MCF 10A (cell line): ENCODE measurements at regions not wholly inside any gene's neighbourhood (a gene's known extent, or its start where the extent isn't known, plus 50 kb on each side); places are given as distances from the start of the nearest gene placed in this dataset.

Experiments used
- BruUV-seq: library from RNA; stranded (reverse); fragments of 400-500 nt; replicated peaks from 2 replicates; lab custom pipeline; 2021; lab: Mats Ljungman, UMichigan
- CTCF ChIA-PET: fragments of 300-600 bp; sonication (Branson Sonifier 250); formaldehyde crosslinking; extraction: SDS; loops from one replicate; lab custom pipeline; 2021; ENCODE audit warnings: antibody characterized with exemption, inconsistent platforms; lab: Yijun Ruan, JAX
- POLR2A ChIA-PET: fragments of 300-600, 350-650 bp; sonication (Branson Sonifier 250); formaldehyde crosslinking; extraction: SDS; loops from one replicate; lab custom pipeline; 2020; ENCODE audit warnings: antibody characterized with exemption, inconsistent platforms; lab: Yijun Ruan, JAX
- DNase-seq: peaks from one replicate; pipeline ENCODE4 v3.0.0-alpha.2; 2018; ENCODE audit not compliant: unreplicated experiment
- H3K27ac Mint-ChIP-seq: one replicate; pipeline ENCODE4 v1.8.0; 2022; ENCODE audit warnings: mild to moderate bottlenecking, low read depth, mixed read lengths; ENCODE audit not compliant: unreplicated experiment
- H3K27me3 Mint-ChIP-seq: one replicate; pipeline ENCODE4 v1.8.0; 2022; ENCODE audit warnings: mixed read lengths; ENCODE audit not compliant: insufficient read depth, unreplicated experiment
- H3K36me3 Mint-ChIP-seq: one replicate; pipeline ENCODE4 v1.8.0; 2022; ENCODE audit warnings: mild to moderate bottlenecking, moderate library complexity, mixed read lengths; ENCODE audit not compliant: insufficient read depth, unreplicated experiment
- H3K4me1 Mint-ChIP-seq: one replicate; pipeline ENCODE4 v1.8.0; 2022; ENCODE audit warnings: mixed read lengths; ENCODE audit not compliant: insufficient read depth, unreplicated experiment
- H3K4me3 Mint-ChIP-seq: one replicate; pipeline ENCODE4 v1.8.0; 2022; ENCODE audit warnings: mild to moderate bottlenecking, moderate library complexity, mixed read lengths; ENCODE audit not compliant: unreplicated experiment
- H3K9me3 Mint-ChIP-seq: one replicate; pipeline ENCODE4 v1.8.0; 2022; ENCODE audit warnings: mixed read lengths; ENCODE audit not compliant: unreplicated experiment
- CTCF ChIP-seq: fragments of 200-600 bp; IDR thresholded peaks from one replicate; pipeline ENCODE4 v1.8.0; 2022; ENCODE audit warnings: antibody characterized with exemption, mild to moderate bottlenecking; ENCODE audit not compliant: unreplicated experiment
- intact Hi-C: fragments of 100-400 bp; cut with micrococcal nuclease; formaldehyde crosslinking; loops from 2 replicates; pipeline ENCODE4 v1.14.1; 2022

- Mint-ChIP-seq H3K9me3 (no peaks in the 10 kb centered on the region), H3K36me3 (no peaks in the 10 kb centered on the region), H3K27me3 (no peaks in the 10 kb centered on the region), H3K4me3 (no peak overlapping the region), H3K4me1 (no peaks in the 10 kb centered on the region), H3K27ac (no peak overlapping the region)
- no peak for DNase-seq
- no TSS peak for BruUV-seq
- no peak for TF ChIP-seq CTCF
- intact Hi-C loops: no loop called here
- POLR2A ChIA-PET: no interaction called here
- CTCF ChIA-PET: interaction anchor here (0.6 to 0.7 kb wide), 3 partner anchors 8 to 182 kb away, joined by 3 to 6 read pairs (median 3); no protein-coding TSS in a partner anchor
Observed at GRCh38 chr1:189192741-189193520, 1284.7 kb downstream of the BRINP3 start.

- H3K4me1 Mint-ChIP-seq: no peaks in the 10 kb centered on the region
- H3K27me3 Mint-ChIP-seq: no peaks in the 10 kb centered on the region
Observed at GRCh38 chr1:189205863-189206262, 1271.8 kb downstream of the BRINP3 start.

GRCh38 chr1:189206617-189207016 lies 1271.0 kb downstream of the BRINP3 start:
- BruUV-seq: no TSS peak
- Mint-ChIP-seq H3K4me3 (no peak overlapping the region), H3K9me3 (no peaks in the 10 kb centered on the region), H3K36me3 (no peaks in the 10 kb centered on the region), H3K4me1 (no peaks in the 10 kb centered on the region), H3K27me3 (no peaks in the 10 kb centered on the region), H3K27ac (no peak overlapping the region)
- POLR2A ChIA-PET: no interaction called here
- CTCF ChIA-PET: interaction anchor here (0.6 to 0.7 kb wide), 2 partner anchors 13 to 104 kb away, joined by 3 to 4 read pairs; no protein-coding TSS in a partner anchor
- intact Hi-C loops: no loop called here
- no peak for DNase-seq
- no peak for TF ChIP-seq CTCF

More at GRCh38 chr1:189205863-189206262, 1271.8 kb downstream of the BRINP3 start:
- no peak overlapping the region for H3K27ac Mint-ChIP-seq
- H3K4me3 Mint-ChIP-seq: no peak overlapping the region
- H3K9me3 Mint-ChIP-seq: no peaks in the 10 kb centered on the region
- ChIA-PET CTCF (interaction anchor here (0.7 kb wide), 1 partner anchor 14 kb away, joined by 3 read pairs; no protein-coding TSS in a partner anchor), POLR2A (no interaction called here)
- no TSS peak for BruUV-seq
- intact Hi-C loops: no loop called here
- DNase-seq: no peak
- H3K36me3 Mint-ChIP-seq: no peaks in the 10 kb centered on the region
- TF ChIP-seq CTCF: no peak

GRCh38 chr1:189211742-189212141 lies 1265.9 kb downstream of the BRINP3 start:
- Mint-ChIP-seq H3K36me3 (no peaks in the 10 kb centered on the region), H3K9me3 (no peaks in the 10 kb centered on the region), H3K4me1 (no peaks in the 10 kb centered on the region), H3K27ac (peak overlapping the region; percentile 3), H3K27me3 (no peaks in the 10 kb centered on the region), H3K4me3 (no peak overlapping the region)
- CTCF ChIA-PET: no interaction called here
- POLR2A ChIA-PET: no interaction called here
- peak; percentile 18 for DNase-seq
- no peak for TF ChIP-seq CTCF
- BruUV-seq: no TSS peak
- intact Hi-C loops: no loop called here
